GM21528 (cell line): ENCODE measurements at regions not wholly inside any gene's neighbourhood (a gene's known extent, or its start where the extent isn't known, plus 50 kb on each side); places are given as distances from the start of the nearest gene placed in this dataset.
A peak's percentile ranks its signal among the peaks of the same experiment; 100 is the strongest.
"Not testable (repeated sequence)": the region's sequence is repeated elsewhere in the genome, so short reads cannot be mapped to it uniquely, and the experiment has no call there.

ENCODE experiments used
- ATAC-seq: cut with Tn5 transposase; IDR thresholded peaks from one replicate; pipeline ENCODE4 v1.9.1; 2021; ENCODE audit warnings: mild to moderate bottlenecking, moderate library complexity; ENCODE audit not compliant: unreplicated experiment, low FRiP score

DNA sequence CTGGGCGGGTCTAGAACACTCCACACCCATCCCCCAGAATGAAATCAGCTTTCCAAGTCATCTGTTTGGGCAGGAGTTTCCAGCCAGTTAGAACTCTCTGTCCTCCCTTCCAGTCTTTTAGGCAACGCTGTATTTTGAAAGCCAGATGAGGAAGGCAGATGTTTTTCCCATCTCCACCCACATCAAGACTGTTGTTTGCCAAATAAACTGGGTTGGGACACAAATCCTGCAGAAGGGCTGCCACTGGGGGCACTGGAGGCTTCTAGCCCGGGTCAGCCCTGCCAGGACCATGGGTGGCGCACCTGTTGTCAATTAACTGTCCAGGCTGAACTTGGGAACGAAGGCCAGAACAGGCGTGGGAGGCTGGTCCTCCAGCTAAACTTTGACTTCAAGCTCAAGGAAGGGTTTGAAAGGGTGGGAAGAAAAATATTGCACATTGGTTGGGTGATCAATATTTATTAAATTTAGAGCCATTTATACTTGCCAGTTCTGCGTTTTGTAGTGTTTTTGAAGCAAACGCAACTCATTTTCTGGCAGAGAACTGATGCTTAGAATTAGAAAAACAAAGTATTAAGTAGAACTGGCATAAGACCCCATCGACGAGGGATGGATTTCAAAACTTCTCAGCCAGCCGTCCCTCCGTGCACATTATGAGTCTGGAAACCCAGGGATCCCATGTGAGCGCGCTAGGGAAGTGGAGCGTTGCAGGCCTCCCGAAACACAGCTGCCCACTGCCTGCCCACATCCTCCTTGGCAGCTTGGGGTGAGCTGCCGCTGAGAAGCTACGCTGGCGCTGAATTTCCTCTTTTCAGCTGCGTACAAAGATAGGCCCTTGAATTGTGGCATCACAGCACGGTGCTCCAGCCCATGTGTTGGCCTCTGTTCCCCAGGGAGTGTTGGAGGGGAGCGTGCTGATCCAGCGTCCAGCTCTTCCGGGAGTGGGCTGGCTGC lies 297.4 kb downstream of the QKI start:
- ATAC-seq: peak; percentile 39

- ATAC-seq: no peak
These were observed 296.3 kb downstream of the QKI start for GRCh38 chr6:163710532-163711470.

DNA sequence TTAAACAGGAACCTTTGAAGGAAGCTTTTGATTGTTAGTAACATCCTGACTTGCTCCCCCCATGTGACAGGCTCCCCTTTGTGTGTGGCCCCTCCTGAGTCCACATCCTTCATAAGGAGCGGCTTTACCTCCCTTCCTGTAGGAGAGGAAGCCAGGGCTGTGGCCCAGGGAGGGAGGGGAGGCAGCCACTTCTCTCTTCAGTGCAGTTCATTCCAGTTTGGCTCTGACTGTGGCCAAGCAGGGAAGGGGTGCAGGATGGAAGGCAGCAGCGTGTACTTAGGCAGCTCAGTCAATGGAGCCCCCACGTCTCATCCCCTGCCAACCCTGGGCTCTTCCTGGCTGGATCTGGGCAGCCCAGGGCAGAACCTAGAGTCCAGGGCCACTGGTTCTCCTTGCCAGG lies 295.2 kb downstream of the QKI start:
- no peak for ATAC-seq

GRCh38 chr6:163709255-163709654 lies 294.7 kb downstream of the QKI start:
- ATAC-seq: no peak

DNA sequence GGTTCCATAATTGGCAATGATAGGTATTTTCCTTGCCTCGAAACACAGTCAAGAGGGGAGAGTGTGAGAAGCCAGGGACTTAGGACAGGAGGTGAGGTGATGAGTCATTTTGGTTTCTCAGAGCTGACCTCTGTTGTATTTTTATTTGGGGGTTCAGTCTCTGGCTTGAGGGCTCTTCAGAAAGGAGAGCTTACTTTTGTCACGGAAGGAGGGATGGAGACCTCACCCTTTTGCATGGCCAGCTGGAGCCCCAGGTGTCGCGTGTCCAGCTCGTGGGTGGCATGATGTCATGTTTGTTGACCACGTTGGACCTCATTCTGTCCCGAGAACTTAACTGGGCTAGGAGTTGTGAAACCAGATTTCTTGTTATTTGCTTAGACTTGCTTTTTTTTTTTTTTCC lies 293.9 kb downstream of the QKI start:
- ATAC-seq: peak; percentile 56

- peak; percentile 59 for ATAC-seq
These were observed 293.2 kb downstream of the QKI start for GRCh38 chr6:163707387-163708355.

DNA sequence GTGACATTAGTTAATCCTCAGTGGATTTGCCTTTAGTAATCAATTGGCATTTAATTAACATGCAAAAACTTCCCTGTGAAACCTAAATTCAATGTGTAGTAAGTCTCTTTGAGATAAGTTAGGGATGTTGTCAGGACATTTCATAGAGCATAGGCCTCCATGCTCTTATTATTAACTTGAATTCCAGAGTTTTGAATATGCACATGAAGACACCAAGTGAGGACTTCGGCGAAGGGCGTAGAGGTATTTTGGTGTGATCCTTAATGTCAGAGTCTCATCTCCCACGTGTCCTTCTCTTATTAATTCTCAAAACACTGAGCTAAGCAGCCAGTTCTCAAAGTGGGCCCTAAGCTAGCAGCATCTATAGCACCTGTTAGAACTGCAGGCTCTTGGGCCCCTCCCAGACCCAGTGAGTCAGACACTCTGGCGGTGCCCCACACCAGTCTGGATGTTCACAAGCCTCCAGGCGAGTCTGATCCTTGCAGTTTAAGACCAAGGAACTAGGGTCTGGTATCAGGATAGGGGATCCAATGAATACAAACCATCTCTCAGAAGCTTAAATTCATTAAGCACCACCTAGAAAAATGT lies 292.1 kb downstream of the QKI start:
- no peak for ATAC-seq

- peak; percentile 58 for ATAC-seq
These were observed 291.4 kb downstream of the QKI start for GRCh38 chr6:163705923-163706322.

GRCh38 chr6:163702736-163703135 lies 288.2 kb downstream of the QKI start:
- no peak for ATAC-seq

DNA sequence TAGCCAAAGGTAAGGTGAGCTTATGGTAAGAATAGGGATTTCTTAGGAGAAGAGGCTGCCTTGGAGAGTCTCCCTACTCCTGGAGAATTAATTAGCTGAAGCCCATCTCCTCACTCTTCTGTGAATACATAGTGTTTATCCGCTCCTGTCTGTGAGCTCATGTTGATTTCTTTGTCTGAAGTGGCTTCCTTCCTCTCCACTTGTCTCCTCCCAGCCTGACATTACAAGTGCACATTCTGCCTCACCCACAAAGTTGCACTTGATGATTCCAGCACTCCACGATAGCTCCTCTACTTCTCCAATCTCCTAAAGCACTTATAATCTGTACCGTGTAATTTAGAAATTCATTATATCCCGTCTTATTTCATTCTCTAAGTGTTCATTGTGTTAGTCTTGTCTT lies 287.2 kb downstream of the QKI start:
- no peak for ATAC-seq

GRCh38 chr6:163698086-163698485 lies 283.6 kb downstream of the QKI start:
- no peak for ATAC-seq

DNA sequence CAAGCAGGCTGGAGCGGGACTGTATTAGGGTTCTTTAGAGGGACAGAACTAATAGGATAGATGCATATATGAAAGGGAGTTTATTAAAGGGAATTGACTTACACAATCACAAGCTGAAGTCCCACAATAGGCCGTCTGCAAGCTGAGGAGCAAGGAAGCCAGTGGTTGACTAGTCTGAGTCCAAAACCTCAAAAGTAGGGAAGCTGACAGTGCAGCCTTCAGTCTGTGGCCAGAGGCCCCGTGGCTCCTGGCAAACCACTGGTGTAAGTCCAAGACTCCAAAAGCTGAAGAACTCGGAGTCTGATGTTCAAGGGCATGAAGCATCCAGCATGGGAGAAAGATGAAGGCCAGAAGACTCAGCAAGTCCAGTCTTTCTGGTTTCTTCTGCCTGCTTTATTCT lies 281.8 kb downstream of the QKI start:
- not testable (repeated sequence) for ATAC-seq

GRCh38 chr6:163695414-163695864 lies 280.9 kb downstream of the QKI start:
- no peak for ATAC-seq

DNA sequence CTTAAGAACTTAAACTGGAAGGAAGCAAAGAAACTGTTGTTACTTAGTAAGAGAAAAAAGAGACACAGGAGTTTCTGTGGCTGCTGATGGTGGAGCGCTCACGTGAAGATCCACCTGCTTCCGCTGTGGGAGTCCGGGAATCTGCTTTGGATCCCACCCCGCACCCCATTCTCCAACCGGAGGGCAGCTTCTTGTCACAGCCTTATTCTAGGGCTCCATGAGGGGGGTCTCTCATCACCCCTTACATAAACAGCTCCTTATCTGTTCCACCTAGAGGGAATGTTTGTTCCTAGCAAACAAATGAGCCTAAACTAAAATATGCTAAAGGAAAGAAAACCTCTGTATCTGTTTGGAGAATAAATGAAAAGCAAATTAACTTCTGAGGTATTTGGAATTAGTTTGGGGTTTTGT lies 280.5 kb downstream of the QKI start:
- no peak for ATAC-seq

- no peak for ATAC-seq
These were observed 279.6 kb downstream of the QKI start for GRCh38 chr6:163694072-163694471.

DNA sequence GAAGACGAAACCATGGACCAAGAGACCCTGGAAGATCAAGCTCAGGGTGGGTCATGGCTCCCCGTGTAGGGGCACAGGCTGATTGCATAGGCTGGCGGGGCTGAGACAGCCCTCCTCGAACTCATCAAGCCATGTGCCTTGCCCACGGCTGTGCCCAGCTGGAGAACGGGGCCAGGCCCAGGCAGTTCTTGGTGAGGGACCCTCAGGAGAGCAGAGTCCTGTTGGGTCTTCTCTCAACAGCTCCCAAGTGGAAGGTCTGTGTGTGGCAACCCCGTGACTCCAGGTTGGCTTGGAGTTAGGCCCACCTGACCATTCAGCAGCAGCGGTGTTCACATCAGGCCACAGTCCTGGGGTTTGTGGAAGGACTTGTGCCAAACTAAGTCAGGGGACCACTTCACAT lies 276.5 kb downstream of the QKI start:
- ATAC-seq: no peak

DNA sequence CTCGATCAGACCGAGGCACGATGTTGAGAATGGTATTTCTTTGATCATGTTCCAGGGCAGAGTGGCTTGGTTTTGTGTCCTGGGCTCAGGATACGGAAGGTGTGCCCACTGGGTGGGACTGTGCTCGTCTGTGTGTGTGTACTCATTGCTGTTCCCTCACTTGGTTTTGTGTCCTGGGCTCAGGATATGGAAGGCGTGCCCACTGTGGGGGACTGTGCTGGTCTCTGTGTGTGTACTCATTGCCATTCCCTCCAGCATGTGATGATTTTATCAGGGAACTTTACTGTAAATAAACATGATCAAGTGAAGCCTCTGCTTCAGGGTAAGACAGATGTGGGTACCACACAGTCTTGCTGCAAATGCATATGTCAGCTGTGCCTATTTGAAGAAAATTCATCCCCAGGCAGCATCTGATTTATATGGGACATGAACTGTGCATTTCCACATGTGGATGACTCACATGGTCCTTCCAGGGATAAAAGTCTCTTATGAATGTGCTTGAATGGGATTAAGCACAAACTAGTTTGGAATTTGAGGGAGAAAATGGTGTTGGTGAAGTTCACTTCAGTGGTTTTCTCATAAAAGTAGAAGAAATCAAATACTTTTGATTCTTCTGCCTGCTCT lies 274.3 kb downstream of the QKI start:
- ATAC-seq: no peak

DNA sequence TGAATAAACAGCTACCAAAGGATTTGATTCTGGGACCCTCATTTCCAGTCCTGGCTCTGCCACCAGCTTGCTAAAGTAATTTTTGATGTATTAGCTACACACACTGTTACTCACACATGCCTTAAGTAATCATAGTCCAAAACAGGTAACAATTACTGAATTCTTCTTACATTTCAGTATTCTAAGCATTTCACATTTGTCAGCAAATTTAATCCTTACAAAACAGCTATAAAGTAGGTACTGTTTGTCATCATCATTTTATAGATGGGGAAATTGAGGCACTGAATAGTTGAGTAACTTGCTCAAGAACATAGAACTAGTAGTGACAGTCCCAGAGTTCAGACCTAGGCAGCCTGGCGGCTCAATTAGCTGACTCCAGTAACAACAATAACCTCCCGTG lies 272.6 kb downstream of the QKI start:
- ATAC-seq: no peak

- ATAC-seq: no peak
These were observed 271.8 kb downstream of the QKI start for GRCh38 chr6:163686301-163686700.
